Endothelial cell of umbilical vein (primary cell): ENCODE measurements at regions not wholly inside any gene's neighbourhood (a gene's known extent, or its start where the extent isn't known, plus 50 kb on each side); places are given as distances from the start of the nearest gene placed in this dataset.

Experiments
- BruUV-seq: library from RNA; stranded (reverse); fragments of 400-500 nt; replicated peaks from 2 replicates; lab custom pipeline; 2021; lab: Mats Ljungman, UMichigan
- CTCF ChIA-PET: fragments of 300-600, 350-600 bp; sonication (Branson Sonifier 250); formaldehyde crosslinking; loops from one replicate; lab custom pipeline; 2021; ENCODE audit warnings: antibody characterized with exemption, inconsistent platforms; lab: Charles Lee
- POLR2A ChIA-PET: fragments of 300-600, 350-600 bp; sonication (Branson Sonifier 250); formaldehyde crosslinking; loops from one replicate; lab custom pipeline; 2021; ENCODE audit warnings: antibody characterized with exemption, inconsistent platforms; lab: Charles Lee
- DNase-seq: peaks from one replicate; pipeline ENCODE4 v3.0.0-alpha.2; 2011; ENCODE audit warnings: low read depth, low spot score
- FAIRE-seq: peaks from 2 replicates; lab custom pipeline; 2011; peaks lifted over from hg19 to GRCh38; lab: Jason Lieb, UNC
- H2AFZ ChIP-seq: 2 replicates; pipeline ENCODE4 v1.6.0; 2012; ENCODE audit warnings: low read depth, low read length, control low read depth, inconsistent platforms
- H3K27ac ChIP-seq: 2 replicates; pipeline ENCODE4 v1.5.1; 2011; ENCODE audit warnings: low read depth, mild to moderate bottlenecking, control low read depth, low read length, moderate library complexity; ENCODE audit not compliant: insufficient read depth
- H3K27me3 ChIP-seq, 2 experiments: 2 replicates each; pipeline versions ENCODE4 v1.6.0 to v1.6.1; 2011; ENCODE audit warnings: low read length in 2 of 2, mixed read lengths in 1 of 2; ENCODE audit not compliant: control insufficient read depth in 2 of 2, insufficient read depth in 2 of 2
- H3K36me3 ChIP-seq, 2 experiments: 2 replicates in 1 of 2; 3 replicates in 1 of 2; pipeline ENCODE4 v1.5.1; 2011; ENCODE audit warnings: low read length in 2 of 2, mild to moderate bottlenecking in 1 of 2, moderate library complexity in 1 of 2; ENCODE audit not compliant: control insufficient read depth in 2 of 2, insufficient read depth in 2 of 2; ENCODE audit errors: extremely low read depth in 1 of 2
- H3K4me1 ChIP-seq: 3 replicates; pipeline ENCODE4 v1.5.1; 2011; ENCODE audit warnings: mild to moderate bottlenecking, low read length; ENCODE audit not compliant: control insufficient read depth, insufficient read depth; ENCODE audit errors: extremely low read depth
- H3K4me2 ChIP-seq: 2 replicates; pipeline ENCODE4 v1.6.1; 2011; ENCODE audit warnings: low read length, control low read depth, mixed read lengths; ENCODE audit not compliant: insufficient read depth
- H3K4me3 ChIP-seq, 3 experiments: fragments of 200-600 bp in 1 of 3; sonication (generic), shearing (Covaris generic) in 1 of 3; replicated peaks in 1 of 3; 2 replicates each; pipeline ENCODE4 v1.5.1; 2011 to 2016; ENCODE audit warnings: control low read depth in 3 of 3, low read length in 3 of 3, mild to moderate bottlenecking in 2 of 3, inconsistent platforms in 1 of 3, low read depth in 1 of 3, moderate library complexity in 1 of 3; ENCODE audit not compliant: insufficient read depth in 1 of 3
- H3K79me2 ChIP-seq: 2 replicates; pipeline ENCODE4 v1.6.0; 2012; ENCODE audit warnings: low read length, inconsistent platforms; ENCODE audit not compliant: control insufficient read depth, insufficient read depth
- H3K9ac ChIP-seq: replicated peaks from 2 replicates; pipeline ENCODE3; 2011; ENCODE audit warnings: low read length, control low read depth; ENCODE audit not compliant: insufficient read depth; ENCODE audit errors: extremely low read depth
- H3K9me1 ChIP-seq: replicated peaks from 3 replicates; pipeline ENCODE4 v1.6.0; 2011; ENCODE audit warnings: mild to moderate bottlenecking, low read length; ENCODE audit not compliant: control insufficient read depth, insufficient read depth; ENCODE audit errors: extremely low read depth
- H3K9me3 ChIP-seq: replicated peaks from 2 replicates; pipeline ENCODE4 v1.5.1; 2012; ENCODE audit warnings: low read length, inconsistent platforms; ENCODE audit not compliant: control insufficient read depth, insufficient read depth
- H4K20me1 ChIP-seq: replicated peaks from 2 replicates; pipeline ENCODE3; 2011; ENCODE audit warnings: mild to moderate bottlenecking, low read length; ENCODE audit not compliant: control insufficient read depth, insufficient read depth; ENCODE audit errors: extremely low read depth
- CTCF ChIP-seq, 2 donors: IDR thresholded peaks; 1 replicate in 1 of 2; 2 replicates in 1 of 2; pipeline ENCODE4 v1.5.1; 2011; ENCODE audit warnings: low read length in 2 of 2, mild to moderate bottlenecking in 2 of 2, moderate library complexity in 2 of 2, control low read depth in 1 of 2, inconsistent platforms in 1 of 2, low read depth in 1 of 2; ENCODE audit not compliant: insufficient read depth in 1 of 2; ENCODE audit errors: extremely low read depth in 1 of 2
- EZH2 ChIP-seq: IDR thresholded peaks from 2 replicates; pipeline ENCODE4 v1.6.1; 2012; ENCODE audit warnings: borderline replicate concordance, low read depth, mild to moderate bottlenecking, moderate library complexity, low read length, inconsistent platforms; ENCODE audit not compliant: severe bottlenecking
- FOS ChIP-seq: IDR thresholded peaks from 2 replicates; pipeline ENCODE4 v1.6.1; 2011; ENCODE audit warnings: mild to moderate bottlenecking, low read length, moderate library complexity, borderline replicate concordance; ENCODE audit not compliant: insufficient read depth
- GATA2 ChIP-seq: IDR thresholded peaks from 2 replicates; pipeline ENCODE4 v1.7.0; 2011; ENCODE audit warnings: low read depth, mild to moderate bottlenecking, moderate library complexity, mixed read lengths, low read length; ENCODE audit not compliant: insufficient read length, insufficient read depth
- JUN ChIP-seq: IDR thresholded peaks from 2 replicates; pipeline ENCODE4 v1.6.1; 2011; ENCODE audit warnings: borderline replicate concordance, low read depth; ENCODE audit not compliant: insufficient read length, insufficient read depth
- MAX ChIP-seq: IDR thresholded peaks from 2 replicates; pipeline ENCODE4 v1.6.1; 2011; ENCODE audit not compliant: insufficient read depth, insufficient read length
- MYC ChIP-seq: IDR thresholded peaks from one replicate; pipeline ENCODE4 v1.6.1; 2011; ENCODE audit warnings: mild to moderate bottlenecking, low read depth, low read length
- POLR2A ChIP-seq: IDR thresholded peaks from 2 replicates; pipeline ENCODE4 v1.6.1; 2012; ENCODE audit warnings: low read depth, mild to moderate bottlenecking, control low read depth, low read length
- POLR2AphosphoS5 ChIP-seq: IDR thresholded peaks from 2 replicates; pipeline ENCODE4 v1.6.1; 2012; ENCODE audit warnings: low read depth, mild to moderate bottlenecking, control low read depth, low read length, moderate library complexity; ENCODE audit not compliant: insufficient read depth
- dilution Hi-C: fragments of 300-500 bp; cut with MboI; formaldehyde crosslinking; loops from one replicate; pipeline ENCODE4 v1.15.0; 2019; ENCODE audit warnings: low sequenced_read_pairs; ENCODE audit not compliant: extremely low pct_ligation_motif_present
- intact Hi-C: fragments of 100-400 bp; cut with micrococcal nuclease; formaldehyde crosslinking; loops from one replicate; pipeline ENCODE4 v1.10.0; 2022

- no peak overlapping the region for H3K9ac ChIP-seq
- H3K9me3 ChIP-seq: no peaks in the 10 kb centered on the region
- no peak overlapping the region for H3K4me3 ChIP-seq
- TF ChIP-seq CTCF (IDR thresholded peaks at IDR 0.05; ENCODE audit: extremely low read depth in 1 of 2, insufficient read depth in 1 of 2, low read depth in 1 of 2, low read length in 2 of 2) (no peak), MAX (no peak), JUN (no peak), POLR2AphosphoS5 (no peak), EZH2 (no peak), MYC (no peak), FOS (no peak), POLR2A (no peak), GATA2 (no peak)
- no peak overlapping the region for H2AFZ ChIP-seq
- no peak overlapping the region for H3K27ac ChIP-seq
- H4K20me1 ChIP-seq: no peaks in the 10 kb centered on the region
- POLR2A ChIA-PET: no interaction called here
- CTCF ChIA-PET: no interaction called here
- H3K9me1 ChIP-seq: no peaks in the 10 kb centered on the region
- H3K27me3 ChIP-seq: no peaks in the 10 kb centered on the region
- DNase-seq (no peak), FAIRE-seq (no peak)
- no peaks in the 10 kb centered on the region for H3K79me2 ChIP-seq
- no peaks in the 10 kb centered on the region for H3K36me3 ChIP-seq
- no peak overlapping the region for H3K4me2 ChIP-seq
- intact Hi-C loops (no loop called here), dilution Hi-C loops (no loop called here)
- no TSS peak for BruUV-seq
- no peaks in the 10 kb centered on the region for H3K4me1 ChIP-seq
These were observed 55.2 kb upstream of the RANBP3L start for GRCh38 chr5:36356915-36357314.
